Activated gamma-delta T cell treated with Interleukin-2 at 50 U/mL for 16 hours (primary cell): ENCODE measurements at regions not wholly inside any gene's neighbourhood (a gene's known extent, or its start where the extent isn't known, plus 50 kb on each side); places are given as distances from the start of the nearest gene placed in this dataset.
"Not testable (repeated sequence)": the region's sequence is repeated elsewhere in the genome, so short reads cannot be mapped to it uniquely, and the experiment has no call there.

ENCODE experiments used
- DNase-seq: peaks from one replicate; pipeline ENCODE4 v3.0.0-alpha.2; 2020

- DNase-seq: no peak
Measured at GRCh38 chr10:9848981-9849380, 1168.7 kb upstream of the CELF2 start.

DNA sequence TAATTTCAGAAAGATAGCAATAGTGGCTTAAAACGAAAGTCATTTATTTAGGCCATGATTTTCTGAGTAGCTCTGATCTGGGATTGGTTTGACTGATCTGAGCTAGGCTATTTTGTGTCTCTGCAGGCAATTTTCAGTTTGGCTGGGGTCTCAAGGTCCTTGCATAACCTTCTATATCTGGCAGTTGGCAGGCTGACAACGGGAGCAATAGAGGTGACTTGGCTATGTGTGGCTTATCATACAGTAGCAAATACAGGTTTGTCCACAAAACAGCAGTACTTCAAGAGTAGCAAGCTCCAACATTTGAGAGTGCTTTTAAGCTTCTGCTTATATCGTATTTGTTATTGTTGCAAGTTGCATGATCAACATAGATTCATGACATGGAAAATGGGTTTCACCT lies 1167.3 kb upstream of the CELF2 start:
- no peak for DNase-seq

- DNase-seq: no peak
Measured at GRCh38 chr10:9851808-9852207, 1165.9 kb upstream of the CELF2 start.

- DNase-seq: no peak
Measured at GRCh38 chr10:9853405-9854355, 1164.0 kb upstream of the CELF2 start.

GRCh38 chr10:9855451-9855850 lies 1162.2 kb upstream of the CELF2 start:
- DNase-seq: not testable (repeated sequence)

GRCh38 chr10:9858816-9859215 lies 1158.9 kb upstream of the CELF2 start:
- no peak for DNase-seq

GRCh38 chr10:9860045-9860444 lies 1157.6 kb upstream of the CELF2 start:
- DNase-seq: no peak

DNA sequence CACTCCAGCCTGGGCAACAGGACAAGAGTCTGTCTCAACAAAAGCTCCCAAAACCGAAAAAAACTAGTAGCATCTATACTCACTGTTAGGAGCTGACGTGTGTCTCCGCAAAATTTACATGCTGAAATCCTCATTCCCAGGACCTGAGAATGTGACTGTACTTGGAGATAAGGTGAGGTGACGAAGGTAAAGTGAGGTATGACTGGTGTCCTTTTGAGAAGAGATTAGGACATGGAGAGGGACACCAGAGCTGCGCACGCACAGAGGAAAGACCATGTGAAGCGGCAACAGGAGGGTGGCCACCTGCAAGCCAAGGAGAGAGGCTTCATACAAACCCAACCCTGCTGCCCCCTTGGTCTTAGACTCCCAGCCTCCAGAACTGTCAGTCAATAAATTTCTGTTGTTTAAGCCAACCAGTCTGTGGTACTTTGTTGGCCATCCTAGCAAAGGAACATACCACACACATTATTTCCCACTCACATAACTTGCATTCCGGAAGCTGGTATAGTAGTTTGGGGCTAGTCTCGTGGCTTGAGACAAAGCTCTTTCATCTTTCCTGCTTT lies 1154.0 kb upstream of the CELF2 start:
- DNase-seq: no peak

GRCh38 chr10:9868499-9868898 lies 1149.2 kb upstream of the CELF2 start:
- DNase-seq: no peak

DNA sequence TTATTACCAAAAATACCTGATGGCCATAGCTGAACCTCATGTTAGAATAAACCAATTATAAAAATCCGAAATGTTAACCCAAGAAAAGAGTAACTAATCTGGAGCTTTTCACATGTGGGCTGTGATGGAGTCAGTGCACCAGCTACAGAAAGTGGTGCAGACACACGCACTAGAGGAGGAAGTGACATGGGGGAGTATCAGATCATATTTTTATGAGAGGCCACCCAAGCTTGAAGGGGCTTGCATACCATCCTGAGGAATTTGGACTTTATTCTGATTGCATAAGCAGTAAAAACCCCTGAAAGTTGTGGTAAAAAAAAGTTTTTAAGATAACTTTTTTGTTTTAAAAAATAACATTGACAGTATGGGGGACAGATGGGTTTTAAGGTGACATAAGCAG lies 1148.5 kb upstream of the CELF2 start:
- DNase-seq: no peak

DNA sequence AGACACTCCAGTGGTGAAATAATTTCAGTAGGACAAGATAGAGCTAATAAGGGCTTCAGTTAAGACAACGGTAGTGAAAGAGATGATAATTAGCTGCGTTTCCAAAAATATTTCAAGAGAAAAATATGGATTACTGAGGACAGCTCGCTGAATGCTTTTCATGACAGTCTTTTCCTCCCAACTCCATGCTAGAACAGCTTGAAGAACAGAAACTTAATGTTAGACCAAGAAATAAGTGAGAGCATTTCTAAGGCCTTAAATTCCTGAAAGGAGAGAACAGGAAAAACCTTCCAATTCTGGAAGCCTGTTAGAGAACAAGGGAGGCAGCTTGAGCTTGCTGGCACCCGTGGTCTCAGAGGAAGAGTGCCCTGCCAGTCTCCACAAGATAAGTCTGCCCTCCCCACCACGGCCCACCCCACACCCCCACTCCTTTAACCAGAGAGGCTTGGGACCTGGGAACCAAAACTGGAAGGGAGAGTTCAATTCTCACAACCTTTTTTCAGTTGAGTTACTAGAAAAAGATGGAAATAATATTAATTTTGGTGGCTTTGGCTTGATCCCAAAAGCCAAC lies 1148.0 kb upstream of the CELF2 start:
- DNase-seq: no peak

DNA sequence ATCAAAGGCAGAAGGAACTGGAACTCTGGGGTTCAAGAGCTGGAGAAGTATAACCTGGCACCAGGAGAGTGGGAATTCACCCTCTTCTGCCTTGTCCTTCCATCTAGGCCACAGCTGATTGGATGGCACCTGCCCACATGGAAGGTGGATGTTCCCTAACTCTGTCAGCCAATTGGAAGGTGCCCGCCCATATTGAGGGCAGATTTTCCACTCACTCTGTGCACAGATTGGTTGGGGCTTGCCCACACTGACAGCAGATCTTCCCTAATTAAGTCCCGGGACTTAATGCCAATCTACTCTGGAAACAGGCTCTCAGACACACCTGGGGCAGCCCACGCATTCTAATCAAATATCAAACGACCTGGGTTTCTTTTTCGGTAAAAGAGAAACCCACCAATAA lies 1142.3 kb upstream of the CELF2 start:
- no peak for DNase-seq

GRCh38 chr10:9877978-9878377 lies 1139.7 kb upstream of the CELF2 start:
- no peak for DNase-seq

GRCh38 chr10:9878383-9878782 lies 1139.3 kb upstream of the CELF2 start:
- DNase-seq: no peak

DNA sequence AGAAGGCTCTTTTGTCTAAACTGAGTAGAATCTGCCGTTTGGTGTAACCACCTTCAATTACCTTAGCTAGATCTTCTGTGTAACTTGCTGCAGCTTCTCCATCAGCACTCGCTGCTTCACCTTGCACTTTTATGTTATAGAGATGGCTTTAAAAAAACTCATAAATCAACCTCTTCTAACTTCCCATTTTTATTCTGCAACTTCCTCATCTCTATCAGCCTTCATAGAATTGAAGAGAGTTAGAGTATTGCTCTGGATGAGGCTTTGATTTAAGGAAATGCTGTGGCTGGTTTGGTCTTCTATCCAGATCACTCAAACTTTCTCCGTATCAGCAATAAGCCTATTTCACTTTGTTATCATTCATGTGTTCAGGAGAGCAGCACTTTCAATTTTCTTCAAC lies 1131.9 kb upstream of the CELF2 start:
- no peak for DNase-seq

- no peak for DNase-seq
Measured at GRCh38 chr10:9886772-9887171, 1130.9 kb upstream of the CELF2 start.

DNA sequence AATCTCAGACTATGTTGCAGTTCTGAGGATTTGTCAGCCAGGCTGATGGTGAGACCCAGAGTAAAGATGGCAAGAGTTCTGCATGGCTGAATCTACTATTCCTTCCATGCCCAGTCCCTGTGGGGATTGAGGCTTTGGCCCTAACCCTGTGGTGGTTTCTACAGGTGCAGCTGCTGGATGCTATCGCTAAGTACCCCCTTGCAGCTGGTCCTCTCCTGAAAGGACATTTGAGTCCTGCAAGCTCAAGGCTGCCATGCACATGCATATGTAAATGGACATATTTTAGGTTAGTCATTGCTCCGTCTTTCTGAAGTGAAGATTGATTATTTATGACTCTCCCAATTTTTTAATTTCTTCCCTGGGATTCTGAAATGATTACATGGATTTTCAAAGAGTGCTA lies 1122.2 kb upstream of the CELF2 start:
- no peak for DNase-seq

DNA sequence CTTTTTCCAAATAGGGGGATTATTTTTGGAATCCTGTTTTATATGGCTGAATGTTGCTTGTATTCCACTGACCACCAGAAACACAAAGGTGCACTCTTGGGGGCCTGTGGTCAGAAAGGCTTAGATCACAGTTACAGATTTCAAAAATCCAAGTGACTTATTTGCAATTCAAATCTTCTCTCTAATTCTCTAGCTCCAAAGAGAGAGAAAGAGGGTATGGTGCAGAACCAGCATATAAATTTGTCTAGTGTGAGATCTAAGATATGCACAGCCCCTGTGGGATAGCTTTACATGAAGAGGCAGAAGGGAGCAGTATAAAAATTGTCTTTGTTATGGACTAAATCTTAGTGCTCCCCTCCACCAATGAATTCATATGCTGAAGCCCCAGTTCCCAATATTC lies 1121.7 kb upstream of the CELF2 start:
- DNase-seq: no peak

DNA sequence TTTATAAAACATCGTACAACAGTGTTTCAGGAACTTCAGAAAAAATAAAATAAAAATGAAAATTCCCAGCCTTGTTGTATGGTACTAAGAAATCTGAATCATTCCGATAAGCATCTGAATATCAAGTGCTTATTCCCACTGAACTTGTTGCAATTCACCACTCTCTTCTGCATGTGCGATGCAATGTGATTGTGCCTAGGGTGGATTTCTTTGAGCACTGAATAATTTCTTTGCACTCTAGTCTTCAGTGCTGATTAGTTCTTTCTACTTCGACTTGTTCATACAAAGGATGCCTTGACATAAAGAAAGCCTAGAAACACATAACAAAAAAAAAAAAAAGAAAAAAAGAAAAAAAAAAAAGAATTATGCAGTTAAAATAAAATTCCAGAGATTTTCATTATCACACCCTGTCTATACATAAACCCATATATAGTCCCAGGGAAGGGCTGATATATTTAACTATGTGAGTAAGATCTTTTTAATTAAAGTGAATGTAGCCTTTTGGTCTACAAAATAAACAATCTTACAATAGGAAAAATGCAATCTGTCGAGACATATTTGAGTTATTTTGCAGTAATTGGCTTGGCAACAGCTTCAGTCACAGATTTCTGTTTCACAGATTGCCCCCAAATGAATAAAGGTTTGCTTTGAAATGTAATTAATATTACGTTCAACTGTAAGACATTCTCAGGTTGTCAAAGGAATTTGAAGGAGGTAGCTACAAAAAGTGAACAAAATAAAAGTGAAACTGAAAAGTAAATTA lies 1118.9 kb upstream of the CELF2 start:
- no peak for DNase-seq

- no peak for DNase-seq
Measured at GRCh38 chr10:9900751-9901150, 1116.9 kb upstream of the CELF2 start.

- DNase-seq: no peak
Measured at GRCh38 chr10:9901971-9902370, 1115.7 kb upstream of the CELF2 start.

DNA sequence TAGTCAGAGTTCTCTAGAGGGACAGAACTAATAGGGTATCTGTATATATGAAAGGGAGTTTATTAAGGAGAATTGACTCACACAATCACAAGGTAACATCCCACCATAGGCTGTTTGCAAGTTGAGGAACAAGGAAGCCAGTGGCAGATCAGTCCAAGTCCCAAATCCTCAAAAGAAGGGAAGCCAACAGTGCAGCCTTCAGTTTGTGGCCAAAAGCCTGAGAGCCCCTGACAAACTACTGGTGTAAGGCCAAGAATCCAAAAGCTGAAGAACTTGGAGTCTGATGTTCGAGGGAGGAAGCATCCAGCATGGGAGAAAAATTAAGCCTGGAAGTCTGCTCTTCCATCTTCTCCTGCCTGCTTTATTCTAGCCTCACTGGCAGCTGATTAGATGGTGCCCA lies 1107.2 kb upstream of the CELF2 start:
- DNase-seq: no peak

DNA sequence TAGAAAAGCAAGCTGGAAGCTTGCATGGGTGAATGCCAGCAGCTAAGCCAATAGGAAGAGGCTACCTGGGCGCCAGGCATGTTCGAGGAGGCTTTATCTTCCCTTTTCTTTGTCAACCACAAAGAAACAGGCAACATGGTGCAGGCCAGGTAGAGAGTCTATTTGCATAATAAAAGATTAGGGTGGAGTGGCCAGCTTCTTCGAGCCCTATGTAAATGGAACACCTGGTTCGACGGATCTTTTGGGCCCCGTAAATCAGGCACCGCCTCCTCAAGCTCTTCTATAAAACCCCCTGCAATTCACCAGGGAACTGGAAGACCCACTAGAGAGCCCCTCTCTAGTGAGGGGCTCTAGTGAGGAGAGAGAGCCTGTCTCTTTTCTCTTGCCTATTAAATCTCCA lies 1106.2 kb upstream of the CELF2 start:
- no peak for DNase-seq
